Cardiac muscle cell (in vitro differentiated cells and primary cell): ENCODE measurements at regions not wholly inside any gene's neighbourhood (a gene's known extent, or its start where the extent isn't known, plus 50 kb on each side); places are given as distances from the start of the nearest gene placed in this dataset.
A peak's percentile ranks its signal among the peaks of the same experiment; 100 is the strongest.

ENCODE experiments used
- DNase-seq, 2 donors: peaks; one replicate each; pipeline versions ENCODE4 v3.0.0 to v3.0.0-alpha.2; 2010 to 2017; ENCODE audit warnings: low read depth in 1 of 2, low spot score in 1 of 2
- H3K27ac ChIP-seq: fragments of 200-600 bp; sonication (generic); 2 replicates; pipeline ENCODE4 v1.5.1; 2016
- H3K27me3 ChIP-seq: fragments of 200-600 bp; sonication (generic); 2 replicates; pipeline ENCODE4 v1.6.0; 2016; ENCODE audit warnings: control low read depth
- H3K36me3 ChIP-seq: fragments of 200-600 bp; sonication (generic); 2 replicates; pipeline ENCODE4 v1.5.1; 2016; ENCODE audit warnings: control low read depth
- H3K4me1 ChIP-seq: fragments of 200-600 bp; sonication (generic); 2 replicates; pipeline ENCODE4 v1.8.1; 2017; ENCODE audit warnings: low read depth, mild to moderate bottlenecking, mixed run types
- H3K4me3 ChIP-seq: fragments of 200-600 bp; sonication (generic); 2 replicates; pipeline ENCODE4 v1.5.1; 2016; ENCODE audit warnings: mild to moderate bottlenecking
- H3K9me3 ChIP-seq: fragments of 200-600 bp; sonication (generic); 2 replicates; pipeline ENCODE4 v1.5.1; 2017; ENCODE audit warnings: low read depth, mild to moderate bottlenecking, control low read depth
- CTCF ChIP-seq: IDR thresholded peaks from 2 replicates; pipeline ENCODE4 v1.5.1; 2012; ENCODE audit warnings: low read depth, mild to moderate bottlenecking, low read length

GRCh38 chr2:78601113-78601512 is 424.4 kb upstream of the REG3G start:
- H3K27ac ChIP-seq, result no peak overlapping the region
- DNase-seq, result peak in 1 of 2 donors; percentile 5
- H3K9me3 ChIP-seq, result no peaks in the 10 kb centered on the region
- no peak for TF ChIP-seq CTCF
- H3K36me3 ChIP-seq, result no peaks in the 10 kb centered on the region
- H3K4me1 ChIP-seq, result no peaks in the 10 kb centered on the region
- no peak overlapping the region for H3K4me3 ChIP-seq
- H3K27me3 ChIP-seq, result no peaks in the 10 kb centered on the region

GRCh38 chr2:78602862-78603261 is 422.6 kb upstream of the REG3G start:
- no peaks in the 10 kb centered on the region for H3K27me3 ChIP-seq
- no peak overlapping the region for H3K27ac ChIP-seq
- no peaks in the 10 kb centered on the region for H3K4me1 ChIP-seq
- TF ChIP-seq CTCF, result no peak
- DNase-seq, result no peak
- H3K36me3 ChIP-seq, result no peaks in the 10 kb centered on the region
- no peak overlapping the region for H3K4me3 ChIP-seq
- no peaks in the 10 kb centered on the region for H3K9me3 ChIP-seq

- no peaks in the 10 kb centered on the region for H3K27me3 ChIP-seq
- no peaks in the 10 kb centered on the region for H3K9me3 ChIP-seq
- no peak for DNase-seq
- H3K27ac ChIP-seq, result no peak overlapping the region
- no peaks in the 10 kb centered on the region for H3K4me1 ChIP-seq
- TF ChIP-seq CTCF, result no peak
- no peak overlapping the region for H3K4me3 ChIP-seq
- H3K36me3 ChIP-seq, result no peaks in the 10 kb centered on the region
Observed at GRCh38 chr2:78606895-78607294, 418.6 kb upstream of the REG3G start.

GRCh38 chr2:78614726-78615125 is 410.8 kb upstream of the REG3G start:
- Histone ChIP-seq H3K4me1 (no peaks in the 10 kb centered on the region), H3K27ac (no peak overlapping the region), H3K36me3 (no peaks in the 10 kb centered on the region), H3K9me3 (no peaks in the 10 kb centered on the region), H3K27me3 (no peaks in the 10 kb centered on the region), H3K4me3 (no peak overlapping the region)
- TF ChIP-seq CTCF, result no peak
- no peak for DNase-seq

GRCh38 chr2:78615956-78616355 is 409.5 kb upstream of the REG3G start:
- TF ChIP-seq CTCF, result no peak
- Histone ChIP-seq H3K36me3 (no peaks in the 10 kb centered on the region), H3K4me3 (no peak overlapping the region), H3K9me3 (no peaks in the 10 kb centered on the region), H3K27ac (no peak overlapping the region), H3K4me1 (no peaks in the 10 kb centered on the region), H3K27me3 (no peaks in the 10 kb centered on the region)
- DNase-seq, result no peak

GRCh38 chr2:78634425-78634824 is 391.1 kb upstream of the REG3G start:
- no peaks in the 10 kb centered on the region for H3K4me1 ChIP-seq
- no peaks in the 10 kb centered on the region for H3K36me3 ChIP-seq
- no peak for DNase-seq
- H3K4me3 ChIP-seq, result no peak overlapping the region
- H3K27ac ChIP-seq, result no peak overlapping the region
- H3K9me3 ChIP-seq, result no peaks in the 10 kb centered on the region
- H3K27me3 ChIP-seq, result no peaks in the 10 kb centered on the region
- no peak for TF ChIP-seq CTCF
